Astrocyte (in vitro differentiated cells and primary cell): ENCODE measurements at regions not wholly inside any gene's neighbourhood (a gene's known extent, or its start where the extent isn't known, plus 50 kb on each side); places are given as distances from the start of the nearest gene placed in this dataset.
A peak's percentile ranks its signal among the peaks of the same experiment; 100 is the strongest.

Source experiments
- DNase-seq: peaks from one replicate; pipeline ENCODE4 v3.0.0-alpha.2; 2010; ENCODE audit warnings: low read depth
- FAIRE-seq: peaks from 2 replicates; lab custom pipeline; 2011; peaks lifted over from hg19 to GRCh38; lab: Jason Lieb, UNC
- H2AFZ ChIP-seq: 2 replicates; pipeline ENCODE4 v1.6.0; 2012; ENCODE audit warnings: low read depth, low read length, inconsistent platforms
- H3K27ac ChIP-seq: 2 replicates; pipeline ENCODE4 v1.5.1; 2011; ENCODE audit warnings: low read depth, low read length, inconsistent platforms
- H3K27me3 ChIP-seq: 2 replicates; pipeline ENCODE4 v1.6.0; 2011; ENCODE audit warnings: low read length, inconsistent platforms; ENCODE audit not compliant: insufficient read depth
- H3K36me3 ChIP-seq: 2 replicates; pipeline ENCODE4 v1.5.1; 2011; ENCODE audit warnings: low read length, inconsistent platforms; ENCODE audit not compliant: insufficient read depth
- H3K4me1 ChIP-seq: 2 replicates; pipeline ENCODE4 v1.5.1; 2011; ENCODE audit warnings: low read length, inconsistent platforms; ENCODE audit not compliant: insufficient read depth
- H3K4me2 ChIP-seq: 2 replicates; pipeline ENCODE4 v1.6.0; 2012; ENCODE audit warnings: low read length, inconsistent platforms
- H3K4me3 ChIP-seq: 2 replicates; pipeline ENCODE4 v1.5.1; 2011; ENCODE audit warnings: low read depth, mild to moderate bottlenecking, low read length, inconsistent platforms; ENCODE audit not compliant: insufficient read depth
- H3K79me2 ChIP-seq: 2 replicates; pipeline ENCODE4 v1.6.0; 2012; ENCODE audit warnings: mild to moderate bottlenecking, low read length, inconsistent platforms; ENCODE audit not compliant: insufficient read depth
- H3K9ac ChIP-seq: 2 replicates; pipeline ENCODE4 v1.6.0; 2012; ENCODE audit warnings: mild to moderate bottlenecking, low read length, inconsistent platforms
- H3K9me3 ChIP-seq: 2 replicates; pipeline ENCODE4 v1.5.1; 2012; ENCODE audit warnings: low read depth, mild to moderate bottlenecking, low read length, inconsistent platforms; ENCODE audit not compliant: insufficient read depth
- H4K20me1 ChIP-seq: 2 replicates; pipeline ENCODE4 v1.6.0; 2012; ENCODE audit warnings: low read length, inconsistent platforms; ENCODE audit not compliant: insufficient read depth
- H3K27ac Mint-ChIP-seq: one replicate; pipeline ENCODE4 v1.8.0; 2021; ENCODE audit warnings: mild to moderate bottlenecking, mixed read lengths; ENCODE audit not compliant: unreplicated experiment
- H3K27me3 Mint-ChIP-seq: one replicate; pipeline ENCODE4 v1.8.0; 2021; ENCODE audit warnings: low read depth, mixed read lengths; ENCODE audit not compliant: unreplicated experiment
- H3K36me3 Mint-ChIP-seq: one replicate; pipeline ENCODE4 v1.8.0; 2021; ENCODE audit warnings: low read depth, mixed read lengths; ENCODE audit not compliant: unreplicated experiment
- H3K4me1 Mint-ChIP-seq: one replicate; pipeline ENCODE4 v1.8.0; 2021; ENCODE audit warnings: low read depth, mixed read lengths; ENCODE audit not compliant: unreplicated experiment
- H3K4me3 Mint-ChIP-seq: one replicate; pipeline ENCODE4 v1.8.0; 2021; ENCODE audit warnings: mild to moderate bottlenecking, moderate library complexity, mixed read lengths; ENCODE audit not compliant: unreplicated experiment
- H3K9me3 Mint-ChIP-seq: one replicate; pipeline ENCODE4 v1.8.0; 2021; ENCODE audit warnings: mild to moderate bottlenecking, mixed read lengths; ENCODE audit not compliant: unreplicated experiment
- EZH2 ChIP-seq: IDR thresholded peaks from 2 replicates; pipeline ENCODE4 v1.6.1; 2012; ENCODE audit warnings: mild to moderate bottlenecking, low read length, inconsistent platforms; ENCODE audit not compliant: insufficient read depth
- TF ChIP-seq, protein P1 (sequence below): IDR thresholded peaks from 2 replicates; pipeline ENCODE4 v1.5.1; 2011; ENCODE audit warnings: low read depth, mild to moderate bottlenecking, inconsistent platforms, low read length, moderate library complexity; ENCODE audit not compliant: insufficient read depth

DNA sequence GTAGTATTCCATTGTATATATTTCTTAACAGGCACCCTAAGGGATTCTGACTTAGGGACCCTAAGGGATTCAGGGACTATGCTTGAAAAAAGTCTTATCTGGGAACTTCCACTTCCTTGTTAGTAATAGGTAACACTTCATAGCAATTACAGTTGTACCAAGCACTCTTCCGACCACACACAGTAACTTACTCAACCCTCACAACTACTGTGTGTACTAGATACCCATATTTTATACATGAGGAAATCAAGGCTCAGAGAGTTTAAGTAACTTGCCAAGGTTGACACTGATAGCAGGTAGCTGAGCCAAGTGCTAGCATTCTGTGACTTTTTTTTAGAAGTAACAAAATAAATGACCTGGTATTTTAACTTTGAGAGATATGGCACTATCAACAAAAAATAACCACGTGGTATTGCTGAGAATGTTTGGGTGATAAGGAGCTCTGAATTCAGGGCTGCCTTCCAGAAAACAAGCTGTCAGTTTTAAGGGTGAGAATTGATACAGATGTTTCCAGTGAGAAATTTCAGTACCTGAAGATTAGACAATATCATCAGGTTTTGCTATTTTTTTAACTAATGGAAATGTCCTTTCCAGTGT is 210.3 kb upstream of the SUCLG2 start:
- Histone ChIP-seq H3K27ac (no peak overlapping the region), H3K4me2 (no peak overlapping the region), H3K9ac (no peak overlapping the region), H3K36me3 (no peaks in the 10 kb centered on the region), H3K9me3 (no peaks in the 10 kb centered on the region), H2AFZ (no peak overlapping the region), H3K79me2 (no peaks in the 10 kb centered on the region), H3K4me3 (no peak overlapping the region), H3K4me1 (no peaks in the 10 kb centered on the region), H3K27me3 (no peaks in the 10 kb centered on the region), H4K20me1 (no peaks in the 10 kb centered on the region)
- DNase-seq (no peak), FAIRE-seq (no peak)
- H3K27me3 Mint-ChIP-seq, result no peaks in the 10 kb centered on the region
- H3K27ac Mint-ChIP-seq, result no peak overlapping the region
- TF ChIP-seq, protein P1, sequence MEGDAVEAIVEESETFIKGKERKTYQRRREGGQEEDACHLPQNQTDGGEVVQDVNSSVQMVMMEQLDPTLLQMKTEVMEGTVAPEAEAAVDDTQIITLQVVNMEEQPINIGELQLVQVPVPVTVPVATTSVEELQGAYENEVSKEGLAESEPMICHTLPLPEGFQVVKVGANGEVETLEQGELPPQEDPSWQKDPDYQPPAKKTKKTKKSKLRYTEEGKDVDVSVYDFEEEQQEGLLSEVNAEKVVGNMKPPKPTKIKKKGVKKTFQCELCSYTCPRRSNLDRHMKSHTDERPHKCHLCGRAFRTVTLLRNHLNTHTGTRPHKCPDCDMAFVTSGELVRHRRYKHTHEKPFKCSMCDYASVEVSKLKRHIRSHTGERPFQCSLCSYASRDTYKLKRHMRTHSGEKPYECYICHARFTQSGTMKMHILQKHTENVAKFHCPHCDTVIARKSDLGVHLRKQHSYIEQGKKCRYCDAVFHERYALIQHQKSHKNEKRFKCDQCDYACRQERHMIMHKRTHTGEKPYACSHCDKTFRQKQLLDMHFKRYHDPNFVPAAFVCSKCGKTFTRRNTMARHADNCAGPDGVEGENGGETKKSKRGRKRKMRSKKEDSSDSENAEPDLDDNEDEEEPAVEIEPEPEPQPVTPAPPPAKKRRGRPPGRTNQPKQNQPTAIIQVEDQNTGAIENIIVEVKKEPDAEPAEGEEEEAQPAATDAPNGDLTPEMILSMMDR, result no peak
- no peak for TF ChIP-seq EZH2
- H3K4me3 Mint-ChIP-seq, result no peak overlapping the region
- no peaks in the 10 kb centered on the region for H3K36me3 Mint-ChIP-seq
- no peaks in the 10 kb centered on the region for H3K4me1 Mint-ChIP-seq
- H3K9me3 Mint-ChIP-seq, result peaks cover 5% of the 10 kb centered on the region

DNA sequence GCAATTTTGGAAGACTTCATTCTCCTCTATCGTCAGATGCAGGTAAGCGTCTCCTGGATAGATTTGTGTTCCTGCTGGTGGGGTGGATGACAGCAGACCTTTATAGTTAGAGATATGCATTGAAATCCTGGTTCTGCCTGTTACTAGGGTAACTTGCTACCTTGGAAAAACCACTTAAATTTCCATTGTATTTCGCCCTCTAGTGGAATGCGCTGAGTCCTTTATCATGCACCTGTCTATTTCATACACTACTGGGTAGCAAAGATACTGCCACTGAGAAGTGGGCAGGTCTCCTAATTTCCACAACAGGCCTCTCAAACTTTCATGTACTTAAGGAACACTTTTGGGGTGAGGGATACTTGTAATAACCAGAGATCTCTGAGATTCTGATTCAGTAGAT is 209.5 kb upstream of the SUCLG2 start:
- Histone ChIP-seq H3K4me2 (no peak overlapping the region), H2AFZ (no peak overlapping the region), H3K36me3 (no peaks in the 10 kb centered on the region), H3K9me3 (no peaks in the 10 kb centered on the region), H4K20me1 (no peaks in the 10 kb centered on the region), H3K27me3 (no peaks in the 10 kb centered on the region), H3K4me1 (no peaks in the 10 kb centered on the region), H3K9ac (no peak overlapping the region), H3K4me3 (no peak overlapping the region), H3K27ac (no peak overlapping the region), H3K79me2 (no peaks in the 10 kb centered on the region)
- DNase-seq (no peak), FAIRE-seq (no peak)
- no peaks in the 10 kb centered on the region for H3K36me3 Mint-ChIP-seq
- no peaks in the 10 kb centered on the region for H3K4me1 Mint-ChIP-seq
- peaks cover 5% of the 10 kb centered on the region for H3K9me3 Mint-ChIP-seq
- no peak overlapping the region for H3K27ac Mint-ChIP-seq
- no peak overlapping the region for H3K4me3 Mint-ChIP-seq
- TF ChIP-seq, protein P1, result peak; percentile 11
- TF ChIP-seq EZH2, result no peak
- H3K27me3 Mint-ChIP-seq, result no peaks in the 10 kb centered on the region

DNA sequence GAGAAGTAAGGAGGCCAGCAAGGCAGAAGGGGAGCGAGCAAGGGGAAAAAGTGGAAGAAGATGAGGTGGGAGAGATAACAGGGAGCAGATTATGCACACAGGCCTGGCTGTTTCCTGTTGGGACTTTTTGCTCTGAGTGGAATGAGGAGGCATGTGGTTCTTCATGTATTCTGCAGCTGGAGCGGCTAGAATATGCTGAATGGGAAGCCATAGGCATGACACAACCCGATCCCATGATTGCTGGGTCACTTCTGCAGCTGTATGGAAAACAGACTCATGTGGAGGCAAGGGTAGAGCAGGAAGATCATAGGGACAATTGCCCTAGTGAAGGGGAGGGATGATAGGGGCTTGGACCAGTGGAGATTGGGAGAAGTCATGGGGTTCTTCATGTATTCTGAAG is 206.0 kb upstream of the SUCLG2 start:
- Histone ChIP-seq H2AFZ (no peak overlapping the region), H3K9ac (no peak overlapping the region), H3K4me1 (no peaks in the 10 kb centered on the region), H3K4me3 (no peak overlapping the region), H3K9me3 (no peaks in the 10 kb centered on the region), H3K4me2 (no peak overlapping the region), H4K20me1 (no peaks in the 10 kb centered on the region), H3K36me3 (no peaks in the 10 kb centered on the region), H3K27ac (no peak overlapping the region), H3K27me3 (no peaks in the 10 kb centered on the region), H3K79me2 (no peaks in the 10 kb centered on the region)
- Mint-ChIP-seq H3K27ac (no peak overlapping the region), H3K4me1 (no peaks in the 10 kb centered on the region), H3K27me3 (no peaks in the 10 kb centered on the region), H3K9me3 (no peaks in the 10 kb centered on the region), H3K36me3 (no peaks in the 10 kb centered on the region), H3K4me3 (no peak overlapping the region)
- TF ChIP-seq, protein P1, result no peak
- TF ChIP-seq EZH2, result no peak
- DNase-seq (no peak), FAIRE-seq (no peak)
